ENCODE measurements at regions not wholly inside any gene's neighbourhood (a gene's known extent, or its start where the extent isn't known, plus 50 kb on each side); places are given as distances from the start of the nearest gene placed in this dataset.

- TF ChIP-seq EZH2 (IDR thresholded peaks at IDR 0.05): no peak
- no peak for TF ChIP-seq REST (IDR thresholded peaks at IDR 0.05; ENCODE audit: low read depth)
- no peak for TF ChIP-seq POLR2AphosphoS5 (IDR thresholded peaks at IDR 0.05; ENCODE audit: low read depth, low read length)
- TF ChIP-seq, protein P1, sequence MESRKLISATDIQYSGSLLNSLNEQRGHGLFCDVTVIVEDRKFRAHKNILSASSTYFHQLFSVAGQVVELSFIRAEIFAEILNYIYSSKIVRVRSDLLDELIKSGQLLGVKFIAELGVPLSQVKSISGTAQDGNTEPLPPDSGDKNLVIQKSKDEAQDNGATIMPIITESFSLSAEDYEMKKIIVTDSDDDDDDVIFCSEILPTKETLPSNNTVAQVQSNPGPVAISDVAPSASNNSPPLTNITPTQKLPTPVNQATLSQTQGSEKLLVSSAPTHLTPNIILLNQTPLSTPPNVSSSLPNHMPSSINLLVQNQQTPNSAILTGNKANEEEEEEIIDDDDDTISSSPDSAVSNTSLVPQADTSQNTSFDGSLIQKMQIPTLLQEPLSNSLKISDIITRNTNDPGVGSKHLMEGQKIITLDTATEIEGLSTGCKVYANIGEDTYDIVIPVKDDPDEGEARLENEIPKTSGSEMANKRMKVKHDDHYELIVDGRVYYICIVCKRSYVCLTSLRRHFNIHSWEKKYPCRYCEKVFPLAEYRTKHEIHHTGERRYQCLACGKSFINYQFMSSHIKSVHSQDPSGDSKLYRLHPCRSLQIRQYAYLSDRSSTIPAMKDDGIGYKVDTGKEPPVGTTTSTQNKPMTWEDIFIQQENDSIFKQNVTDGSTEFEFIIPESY (IDR thresholded peaks at IDR 0.05; ENCODE audit: extremely low read depth, insufficient replicate concordance, low read length): no peak
Measured at GRCh38 chr6:112822769-112823168, 475.6 kb downstream of the RFPL4B start.
